AG09309 (cell line): ENCODE measurements at regions not wholly inside any gene's neighbourhood (a gene's known extent, or its start where the extent isn't known, plus 50 kb on each side); places are given as distances from the start of the nearest gene placed in this dataset.

Source experiments
- DNase-seq: peaks from one replicate; pipeline ENCODE4 v3.0.0-alpha.2; 2010; ENCODE audit warnings: low read depth
- H3K4me3 ChIP-seq: 2 replicates; pipeline ENCODE4 v1.5.1; 2011; ENCODE audit warnings: mild to moderate bottlenecking, low read depth, low read length, moderate library complexity; ENCODE audit not compliant: control insufficient read depth
- CTCF ChIP-seq: IDR thresholded peaks from 2 replicates; pipeline ENCODE4 v1.5.1; 2011; ENCODE audit warnings: mild to moderate bottlenecking, low read depth, low read length, inconsistent platforms; ENCODE audit not compliant: insufficient read depth, control insufficient read depth; ENCODE audit errors: missing control alignments

- DNase-seq: no peak
Measured at GRCh38 chr3:127408684-127409420, 121.0 kb upstream of the PRR20G start.

GRCh38 chr3:127408022-127408683, 120.3 kb upstream of the PRR20G start:
- DNase-seq: no peak
- H3K4me3 ChIP-seq: no peak overlapping the region
- no peak for TF ChIP-seq CTCF

More at GRCh38 chr3:127408684-127409420, 121.0 kb upstream of the PRR20G start:
- TF ChIP-seq CTCF: no peak
- H3K4me3 ChIP-seq: no peak overlapping the region

- no peak for TF ChIP-seq CTCF
- H3K4me3 ChIP-seq: no peak overlapping the region
- no peak for DNase-seq
Measured at GRCh38 chr3:127407026-127407939, 119.4 kb upstream of the PRR20G start.

- no peak for DNase-seq
- H3K4me3 ChIP-seq: no peak overlapping the region
- TF ChIP-seq CTCF: peak; percentile 14
Measured at GRCh38 chr3:127406309-127407025, 118.6 kb upstream of the PRR20G start.

GRCh38 chr3:127405791-127406190, 117.9 kb upstream of the PRR20G start:
- no peak for TF ChIP-seq CTCF
- no peak overlapping the region for H3K4me3 ChIP-seq
- no peak for DNase-seq

GRCh38 chr3:127405010-127405598, 117.3 kb upstream of the PRR20G start:
- no peak for TF ChIP-seq CTCF
- DNase-seq: no peak
- no peak overlapping the region for H3K4me3 ChIP-seq
